HEK293 (cell line): ENCODE measurements at regions not wholly inside any gene's neighbourhood (a gene's known extent, or its start where the extent isn't known, plus 50 kb on each side); places are given as distances from the start of the nearest gene placed in this dataset.

Experiments used
- CTCF ChIP-seq: fragments of 450-650 bp; formaldehyde crosslinking; IDR thresholded peaks from 2 replicates; pipeline ENCODE4 v1.5.1; 2016; ENCODE audit warnings: missing biosample characterization, missing genetic modification characterization
- SP2 ChIP-seq: fragments of 450-650 bp; formaldehyde crosslinking; IDR thresholded peaks from 2 replicates; pipeline ENCODE4 v1.5.1; 2016; ENCODE audit warnings: missing biosample characterization, missing genetic modification characterization
- ZNF121 ChIP-seq: fragments of 450-650 bp; formaldehyde crosslinking; IDR thresholded peaks from 2 replicates; pipeline ENCODE4 v1.5.1; 2016; ENCODE audit warnings: missing biosample characterization, missing genetic modification characterization
- TF ChIP-seq, protein P1 (sequence below): fragments of 450-650 bp; formaldehyde crosslinking; conservative IDR thresholded peaks from 2 replicates; pipeline ENCODE4 v1.5.1; 2016; ENCODE audit warnings: low read depth, missing biosample characterization, missing genetic modification characterization

GRCh38 chr3:175895731-175896130 is 1036.6 kb downstream of the NAALADL2 start:
- TF ChIP-seq CTCF (tag by site-specific recombination) (no peak), SP2 (no peak), ZNF121 (tag by site-specific recombination) (no peak)
- TF ChIP-seq, protein P1, sequence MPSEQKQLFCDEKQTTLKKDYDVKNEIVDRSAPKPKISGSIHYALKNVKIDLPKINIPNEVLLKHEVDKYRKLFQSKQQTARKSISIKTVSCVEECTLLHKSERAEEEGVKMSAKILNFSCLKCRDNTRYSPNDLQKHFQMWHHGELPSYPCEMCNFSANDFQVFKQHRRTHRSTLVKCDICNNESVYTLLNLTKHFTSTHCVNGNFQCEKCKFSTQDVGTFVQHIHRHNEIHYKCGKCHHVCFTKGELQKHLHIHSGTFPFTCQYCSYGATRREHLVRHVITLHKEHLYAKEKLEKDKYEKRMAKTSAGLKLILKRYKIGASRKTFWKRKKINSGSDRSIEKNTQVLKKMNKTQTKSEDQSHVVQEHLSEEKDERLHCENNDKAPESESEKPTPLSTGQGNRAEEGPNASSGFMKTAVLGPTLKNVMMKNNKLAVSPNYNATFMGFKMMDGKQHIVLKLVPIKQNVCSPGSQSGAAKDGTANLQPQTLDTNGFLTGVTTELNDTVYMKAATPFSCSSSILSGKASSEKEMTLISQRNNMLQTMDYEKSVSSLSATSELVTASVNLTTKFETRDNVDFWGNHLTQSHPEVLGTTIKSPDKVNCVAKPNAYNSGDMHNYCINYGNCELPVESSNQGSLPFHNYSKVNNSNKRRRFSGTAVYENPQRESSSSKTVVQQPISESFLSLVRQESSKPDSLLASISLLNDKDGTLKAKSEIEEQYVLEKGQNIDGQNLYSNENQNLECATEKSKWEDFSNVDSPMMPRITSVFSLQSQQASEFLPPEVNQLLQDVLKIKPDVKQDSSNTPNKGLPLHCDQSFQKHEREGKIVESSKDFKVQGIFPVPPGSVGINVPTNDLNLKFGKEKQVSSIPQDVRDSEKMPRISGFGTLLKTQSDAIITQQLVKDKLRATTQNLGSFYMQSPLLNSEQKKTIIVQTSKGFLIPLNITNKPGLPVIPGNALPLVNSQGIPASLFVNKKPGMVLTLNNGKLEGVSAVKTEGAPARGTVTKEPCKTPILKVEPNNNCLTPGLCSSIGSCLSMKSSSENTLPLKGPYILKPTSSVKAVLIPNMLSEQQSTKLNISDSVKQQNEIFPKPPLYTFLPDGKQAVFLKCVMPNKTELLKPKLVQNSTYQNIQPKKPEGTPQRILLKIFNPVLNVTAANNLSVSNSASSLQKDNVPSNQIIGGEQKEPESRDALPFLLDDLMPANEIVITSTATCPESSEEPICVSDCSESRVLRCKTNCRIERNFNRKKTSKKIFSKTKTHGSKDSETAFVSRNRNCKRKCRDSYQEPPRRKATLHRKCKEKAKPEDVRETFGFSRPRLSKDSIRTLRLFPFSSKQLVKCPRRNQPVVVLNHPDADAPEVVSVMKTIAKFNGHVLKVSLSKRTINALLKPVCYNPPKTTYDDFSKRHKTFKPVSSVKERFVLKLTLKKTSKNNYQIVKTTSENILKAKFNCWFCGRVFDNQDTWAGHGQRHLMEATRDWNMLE (tag by site-specific recombination): no peak
